NT2/D1 (cell line): ENCODE measurements at regions not wholly inside any gene's neighbourhood (a gene's known extent, or its start where the extent isn't known, plus 50 kb on each side); places are given as distances from the start of the nearest gene placed in this dataset.

Source experiments
- SUZ12 ChIP-seq: IDR thresholded peaks from 2 replicates; pipeline ENCODE4 v1.6.1; 2011; ENCODE audit not compliant: insufficient read length, insufficient read depth; ENCODE audit errors: extremely low read depth
- YY1 ChIP-seq: IDR thresholded peaks from 2 replicates; pipeline ENCODE4 v1.6.1; 2011; ENCODE audit not compliant: insufficient read length, insufficient read depth
- ZNF274 ChIP-seq: IDR thresholded peaks from 2 replicates; pipeline ENCODE4 v1.6.1; 2011; ENCODE audit warnings: mild to moderate bottlenecking, low read depth, low read length

- TF ChIP-seq SUZ12 (no peak), YY1 (no peak), ZNF274 (no peak)
These were observed 52.8 kb upstream of the RTN4 start for GRCh38 chr2:55103046-55103445.
